K562 (cell line): ENCODE measurements at regions not wholly inside any gene's neighbourhood (a gene's known extent, or its start where the extent isn't known, plus 50 kb on each side); places are given as distances from the start of the nearest gene placed in this dataset.

Experiments
- FOS ChIP-seq: IDR thresholded peaks from 3 replicates; pipeline ENCODE4 v1.6.1; 2011; ENCODE audit not compliant: insufficient read length; ENCODE audit errors: extremely low read depth
- FOSL1 ChIP-seq: fragments of 200-800 bp; sonication (Bioruptor generic); conservative IDR thresholded peaks from 2 replicates; pipeline ENCODE4 v1.6.1; 2016; ENCODE audit warnings: missing genetic modification characterization, missing compliant biosample characterization
- RBFOX2 ChIP-seq: fragments of 200-400 bp; formaldehyde crosslinking; IDR thresholded peaks from 2 replicates; pipeline ENCODE4 v1.6.1; 2017; ENCODE audit warnings: low read depth, mild to moderate bottlenecking, low read length, moderate library complexity
- SMC3 ChIP-seq: conservative IDR thresholded peaks from 2 replicates; pipeline ENCODE4 v1.6.1; 2011; ENCODE audit warnings: low read depth, low read length, improper control_type of control experiment; ENCODE audit not compliant: insufficient read depth
- ZNF143 ChIP-seq: sonication (generic); formaldehyde crosslinking; IDR thresholded peaks from 2 replicates; pipeline ENCODE4 v1.9.0; 2022; ENCODE audit warnings: mild to moderate bottlenecking, missing genetic modification reagents
- TF ChIP-seq, protein P1 (sequence below): sonication (generic); formaldehyde crosslinking; IDR thresholded peaks from 2 replicates; pipeline ENCODE4 v1.8.0; 2023; ENCODE audit warnings: mild to moderate bottlenecking, missing genetic modification reagents

DNA sequence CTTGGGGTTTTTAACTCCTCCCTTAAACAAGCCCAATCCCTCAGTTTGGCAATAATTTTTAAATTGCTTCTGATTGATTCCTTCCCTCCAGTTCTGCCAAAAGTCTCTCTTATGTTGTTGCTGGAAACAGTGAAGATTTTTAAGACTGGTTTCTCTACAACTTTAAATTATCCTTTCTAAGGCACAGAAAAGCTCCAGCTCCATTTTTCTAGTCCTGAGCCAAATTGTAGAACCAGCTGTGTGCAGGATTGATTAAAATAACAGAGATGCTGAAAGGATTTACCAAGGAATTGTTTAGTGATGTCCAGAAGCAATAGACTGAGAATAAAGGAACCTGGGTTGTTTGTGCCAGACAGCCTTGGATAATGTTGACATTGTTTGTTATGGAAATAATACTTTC, 111.3 kb downstream of the NUDT12 start:
- TF ChIP-seq FOS (no peak), SMC3 (no peak), ZNF143 (CRISPR knock-in tag) (no peak), FOSL1 (tag) (no peak), RBFOX2 (no peak)
- TF ChIP-seq, protein P1, sequence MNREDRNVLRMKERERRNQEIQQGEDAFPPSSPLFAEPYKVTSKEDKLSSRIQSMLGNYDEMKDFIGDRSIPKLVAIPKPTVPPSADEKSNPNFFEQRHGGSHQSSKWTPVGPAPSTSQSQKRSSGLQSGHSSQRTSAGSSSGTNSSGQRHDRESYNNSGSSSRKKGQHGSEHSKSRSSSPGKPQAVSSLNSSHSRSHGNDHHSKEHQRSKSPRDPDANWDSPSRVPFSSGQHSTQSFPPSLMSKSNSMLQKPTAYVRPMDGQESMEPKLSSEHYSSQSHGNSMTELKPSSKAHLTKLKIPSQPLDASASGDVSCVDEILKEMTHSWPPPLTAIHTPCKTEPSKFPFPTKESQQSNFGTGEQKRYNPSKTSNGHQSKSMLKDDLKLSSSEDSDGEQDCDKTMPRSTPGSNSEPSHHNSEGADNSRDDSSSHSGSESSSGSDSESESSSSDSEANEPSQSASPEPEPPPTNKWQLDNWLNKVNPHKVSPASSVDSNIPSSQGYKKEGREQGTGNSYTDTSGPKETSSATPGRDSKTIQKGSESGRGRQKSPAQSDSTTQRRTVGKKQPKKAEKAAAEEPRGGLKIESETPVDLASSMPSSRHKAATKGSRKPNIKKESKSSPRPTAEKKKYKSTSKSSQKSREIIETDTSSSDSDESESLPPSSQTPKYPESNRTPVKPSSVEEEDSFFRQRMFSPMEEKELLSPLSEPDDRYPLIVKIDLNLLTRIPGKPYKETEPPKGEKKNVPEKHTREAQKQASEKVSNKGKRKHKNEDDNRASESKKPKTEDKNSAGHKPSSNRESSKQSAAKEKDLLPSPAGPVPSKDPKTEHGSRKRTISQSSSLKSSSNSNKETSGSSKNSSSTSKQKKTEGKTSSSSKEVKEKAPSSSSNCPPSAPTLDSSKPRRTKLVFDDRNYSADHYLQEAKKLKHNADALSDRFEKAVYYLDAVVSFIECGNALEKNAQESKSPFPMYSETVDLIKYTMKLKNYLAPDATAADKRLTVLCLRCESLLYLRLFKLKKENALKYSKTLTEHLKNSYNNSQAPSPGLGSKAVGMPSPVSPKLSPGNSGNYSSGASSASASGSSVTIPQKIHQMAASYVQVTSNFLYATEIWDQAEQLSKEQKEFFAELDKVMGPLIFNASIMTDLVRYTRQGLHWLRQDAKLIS (CRISPR knock-in tag): no peak
